Activated T-cell treated with anti-CD3 and anti-CD28 coated beads, Interleukin-2, amount 50 U/mL, for 4 hours (primary cell): ENCODE measurements at regions not wholly inside any gene's neighbourhood (a gene's known extent, or its start where the extent isn't known, plus 50 kb on each side); places are given as distances from the start of the nearest gene placed in this dataset.

Source experiments
- ATAC-seq, 2 donors: fragments of 200-7000 bp; cut with Tn5 transposase; one replicate each; pipeline ENCODE4 v1.10.0; 2021
- DNase-seq: peaks from one replicate; pipeline ENCODE4 v3.0.0-alpha.2; 2020
- H3K27me3 Mint-ChIP-seq: one replicate; pipeline ENCODE4 v1.8.0; 2021; ENCODE audit warnings: low read depth, mixed read lengths
- H3K36me3 Mint-ChIP-seq: one replicate; pipeline ENCODE4 v1.8.0; 2022; ENCODE audit warnings: mixed read lengths; ENCODE audit not compliant: insufficient read depth
- H3K4me1 Mint-ChIP-seq: one replicate; pipeline ENCODE4 v1.8.0; 2021; ENCODE audit warnings: low read depth, mixed read lengths
- H3K4me3 Mint-ChIP-seq: one replicate; pipeline ENCODE4 v1.8.0; 2021; ENCODE audit warnings: mild to moderate bottlenecking, moderate library complexity, mixed read lengths
- H3K9me3 Mint-ChIP-seq: one replicate; pipeline ENCODE4 v1.8.0; 2021; ENCODE audit warnings: mixed read lengths

GRCh38 chr2:71799013-71799575, 345.7 kb downstream of the DYSF start:
- H3K36me3 Mint-ChIP-seq = no peaks in the 10 kb centered on the region
- H3K4me1 Mint-ChIP-seq = no peaks in the 10 kb centered on the region
- ATAC-seq (no peak), DNase-seq (no peak)
- H3K9me3 Mint-ChIP-seq = no peaks in the 10 kb centered on the region
- H3K4me3 Mint-ChIP-seq = no peak overlapping the region
- peaks cover 12% of the 10 kb centered on the region for H3K27me3 Mint-ChIP-seq

- DNase-seq (no peak), ATAC-seq (no peak)
- Mint-ChIP-seq H3K4me3 (no peak overlapping the region), H3K36me3 (no peaks in the 10 kb centered on the region), H3K27me3 (peaks cover 12% of the 10 kb centered on the region), H3K9me3 (no peaks in the 10 kb centered on the region), H3K4me1 (no peaks in the 10 kb centered on the region)
Observed at GRCh38 chr2:71798266-71799012, 345.1 kb downstream of the DYSF start.

GRCh38 chr2:71797035-71797810, 343.9 kb downstream of the DYSF start:
- ATAC-seq = no peak
- H3K27me3 Mint-ChIP-seq = peaks cover 5% of the 10 kb centered on the region
- H3K4me1 Mint-ChIP-seq = no peaks in the 10 kb centered on the region
- no peak for DNase-seq
- no peaks in the 10 kb centered on the region for H3K36me3 Mint-ChIP-seq
- no peak overlapping the region for H3K4me3 Mint-ChIP-seq
- no peaks in the 10 kb centered on the region for H3K9me3 Mint-ChIP-seq

- Mint-ChIP-seq H3K36me3 (no peaks in the 10 kb centered on the region), H3K4me3 (no peak overlapping the region), H3K27me3 (peaks cover 5% of the 10 kb centered on the region), H3K4me1 (no peaks in the 10 kb centered on the region), H3K9me3 (no peaks in the 10 kb centered on the region)
- no peak for ATAC-seq
- no peak for DNase-seq
Observed at GRCh38 chr2:71796174-71796593, 342.8 kb downstream of the DYSF start.

GRCh38 chr2:71795486-71795885, 342.1 kb downstream of the DYSF start:
- peaks cover 5% of the 10 kb centered on the region for H3K27me3 Mint-ChIP-seq
- ATAC-seq (no peak), DNase-seq (no peak)
- no peak overlapping the region for H3K4me3 Mint-ChIP-seq
- H3K4me1 Mint-ChIP-seq = no peaks in the 10 kb centered on the region
- H3K36me3 Mint-ChIP-seq = no peaks in the 10 kb centered on the region
- no peaks in the 10 kb centered on the region for H3K9me3 Mint-ChIP-seq

GRCh38 chr2:71794611-71795010, 341.2 kb downstream of the DYSF start:
- H3K9me3 Mint-ChIP-seq = no peaks in the 10 kb centered on the region
- H3K4me3 Mint-ChIP-seq = no peak overlapping the region
- H3K36me3 Mint-ChIP-seq = no peaks in the 10 kb centered on the region
- H3K27me3 Mint-ChIP-seq = peaks cover 5% of the 10 kb centered on the region
- no peaks in the 10 kb centered on the region for H3K4me1 Mint-ChIP-seq
- ATAC-seq (no peak), DNase-seq (no peak)

GRCh38 chr2:71793926-71794325, 340.6 kb downstream of the DYSF start:
- ATAC-seq (no peak), DNase-seq (no peak)
- no peak overlapping the region for H3K4me3 Mint-ChIP-seq
- no peaks in the 10 kb centered on the region for H3K4me1 Mint-ChIP-seq
- no peaks in the 10 kb centered on the region for H3K36me3 Mint-ChIP-seq
- H3K9me3 Mint-ChIP-seq = no peaks in the 10 kb centered on the region
- H3K27me3 Mint-ChIP-seq = peaks cover 4% of the 10 kb centered on the region

- Mint-ChIP-seq H3K27me3 (no peaks in the 10 kb centered on the region), H3K9me3 (no peaks in the 10 kb centered on the region), H3K4me3 (no peak overlapping the region), H3K4me1 (no peaks in the 10 kb centered on the region), H3K36me3 (no peaks in the 10 kb centered on the region)
- no peak for DNase-seq
- no peak for ATAC-seq
Observed at GRCh38 chr2:71792926-71793761, 339.8 kb downstream of the DYSF start.

- no peak for DNase-seq
- no peak for ATAC-seq
- no peak overlapping the region for H3K4me3 Mint-ChIP-seq
- H3K27me3 Mint-ChIP-seq = no peaks in the 10 kb centered on the region
- no peaks in the 10 kb centered on the region for H3K9me3 Mint-ChIP-seq
- H3K36me3 Mint-ChIP-seq = no peaks in the 10 kb centered on the region
- H3K4me1 Mint-ChIP-seq = no peaks in the 10 kb centered on the region
Observed at GRCh38 chr2:71791501-71792135, 338.3 kb downstream of the DYSF start.

GRCh38 chr2:71791061-71791450, 337.7 kb downstream of the DYSF start:
- H3K4me3 Mint-ChIP-seq = no peak overlapping the region
- ATAC-seq = no peak
- H3K4me1 Mint-ChIP-seq = no peaks in the 10 kb centered on the region
- DNase-seq = no peak
- no peaks in the 10 kb centered on the region for H3K9me3 Mint-ChIP-seq
- no peaks in the 10 kb centered on the region for H3K27me3 Mint-ChIP-seq
- H3K36me3 Mint-ChIP-seq = no peaks in the 10 kb centered on the region

GRCh38 chr2:71790226-71791060, 337.1 kb downstream of the DYSF start:
- Mint-ChIP-seq H3K4me1 (no peaks in the 10 kb centered on the region), H3K27me3 (no peaks in the 10 kb centered on the region), H3K36me3 (no peaks in the 10 kb centered on the region), H3K9me3 (no peaks in the 10 kb centered on the region), H3K4me3 (no peak overlapping the region)
- DNase-seq = no peak
- ATAC-seq = no peak

- Mint-ChIP-seq H3K27me3 (no peaks in the 10 kb centered on the region), H3K36me3 (no peaks in the 10 kb centered on the region), H3K9me3 (no peaks in the 10 kb centered on the region), H3K4me3 (no peak overlapping the region), H3K4me1 (no peaks in the 10 kb centered on the region)
- ATAC-seq = no peak
- no peak for DNase-seq
Observed at GRCh38 chr2:71789556-71790204, 336.3 kb downstream of the DYSF start.
